NT2/D1 (cell line): ENCODE measurements at regions not wholly inside any gene's neighbourhood (a gene's known extent, or its start where the extent isn't known, plus 50 kb on each side); places are given as distances from the start of the nearest gene placed in this dataset.

Source experiments
- YY1 ChIP-seq: IDR thresholded peaks from 2 replicates; pipeline ENCODE4 v1.6.1; 2011; ENCODE audit not compliant: insufficient read length, insufficient read depth
- ZNF274 ChIP-seq: IDR thresholded peaks from 2 replicates; pipeline ENCODE4 v1.6.1; 2011; ENCODE audit warnings: mild to moderate bottlenecking, low read depth, low read length

DNA sequence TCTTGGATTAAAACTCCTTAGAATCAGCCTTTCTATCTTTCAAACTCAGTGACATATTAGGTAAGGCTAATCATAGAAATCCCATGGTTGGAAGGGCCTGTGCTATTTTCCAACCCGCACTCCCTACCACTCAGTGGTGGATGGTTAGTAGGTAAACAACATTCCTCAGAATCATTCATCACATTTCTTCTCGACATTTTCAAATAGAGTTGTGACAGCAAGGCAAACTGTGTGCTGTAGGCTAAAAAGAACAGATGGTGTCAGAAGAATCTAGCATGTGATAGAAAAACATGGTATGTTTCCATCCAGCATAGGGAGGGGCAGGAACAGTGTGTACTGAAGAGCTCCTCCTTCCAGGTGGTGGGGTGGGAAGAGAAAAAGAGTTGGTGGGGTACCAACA, 227.3 kb upstream of the NMUR2 start:
- TF ChIP-seq ZNF274: no peak
- TF ChIP-seq YY1: no peak
